Erythroblast (primary cell): ENCODE measurements at regions not wholly inside any gene's neighbourhood (a gene's known extent, or its start where the extent isn't known, plus 50 kb on each side); places are given as distances from the start of the nearest gene placed in this dataset.

Experiments used
- GATA1 ChIP-seq: IDR thresholded peaks from 2 replicates; pipeline ENCODE4 v1.6.1; 2011; ENCODE audit warnings: low read depth, mild to moderate bottlenecking, control low read depth, low read length, moderate library complexity
- POLR2A ChIP-seq: IDR thresholded peaks from 2 replicates; pipeline ENCODE4 v1.6.1; 2011; ENCODE audit warnings: mild to moderate bottlenecking, low read length

DNA sequence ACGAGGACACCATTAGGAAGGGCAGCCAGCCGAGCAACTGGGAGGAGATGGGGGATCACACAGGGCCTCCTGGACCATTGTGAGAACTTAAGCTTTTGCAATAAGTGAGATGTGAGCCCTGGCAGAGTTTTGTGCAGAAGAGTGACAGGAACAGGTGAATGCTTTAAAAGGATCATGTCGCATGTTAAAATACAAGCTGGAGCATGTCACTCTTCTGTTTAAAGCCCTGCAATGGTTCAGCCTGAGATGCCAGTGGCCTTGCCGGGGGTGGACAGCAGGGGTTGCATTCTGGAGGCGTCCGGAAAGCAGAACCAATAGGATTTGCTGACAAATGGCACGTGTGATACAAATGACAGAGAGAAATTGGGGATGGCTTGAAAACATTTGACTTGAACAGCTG lies 137.5 kb upstream of the RFLNA start:
- TF ChIP-seq POLR2A (no peak), GATA1 (no peak)
